ENCODE measurements at regions not wholly inside any gene's neighbourhood (a gene's known extent, or its start where the extent isn't known, plus 50 kb on each side); places are given as distances from the start of the nearest gene placed in this dataset.

GRCh38 chr11:15878756-15879155 is 477.6 kb downstream of the SOX6 start:
- H3K4me3 ChIP-seq (ENCODE audit: low read length) = no peak overlapping the region
- no peak for TF ChIP-seq CTCF (IDR thresholded peaks at IDR 0.05; ENCODE audit: insufficient read depth, low read depth, low read length, missing control alignments)
- DNase-seq (ENCODE audit: low read depth) = no peak

GRCh38 chr11:15880291-15880690 is 476.1 kb downstream of the SOX6 start:
- TF ChIP-seq CTCF (IDR thresholded peaks at IDR 0.05; ENCODE audit: insufficient read depth, low read depth, low read length, missing control alignments) = no peak
- DNase-seq (ENCODE audit: low read depth) = no peak
- H3K4me3 ChIP-seq (ENCODE audit: low read length) = no peak overlapping the region

GRCh38 chr11:15882876-15883454 is 473.4 kb downstream of the SOX6 start:
- no peak for DNase-seq (ENCODE audit: low read depth)
- no peak for TF ChIP-seq CTCF (IDR thresholded peaks at IDR 0.05; ENCODE audit: insufficient read depth, low read depth, low read length, missing control alignments)

GRCh38 chr11:15883455-15883920 is 472.9 kb downstream of the SOX6 start:
- no peak for DNase-seq (ENCODE audit: low read depth)
- H3K4me3 ChIP-seq (ENCODE audit: low read length) = no peak overlapping the region
- no peak for TF ChIP-seq CTCF (IDR thresholded peaks at IDR 0.05; ENCODE audit: insufficient read depth, low read depth, low read length, missing control alignments)

More at GRCh38 chr11:15882876-15883454, 473.4 kb downstream of the SOX6 start:
- H3K4me3 ChIP-seq (ENCODE audit: low read length) = no peak overlapping the region

GRCh38 chr11:15884141-15884540 is 472.2 kb downstream of the SOX6 start:
- DNase-seq (ENCODE audit: low read depth) = no peak
- H3K4me3 ChIP-seq (ENCODE audit: low read length) = no peak overlapping the region
- TF ChIP-seq CTCF (IDR thresholded peaks at IDR 0.05; ENCODE audit: insufficient read depth, low read depth, low read length, missing control alignments) = no peak

GRCh38 chr11:15884777-15885540 is 471.4 kb downstream of the SOX6 start:
- no peak overlapping the region for H3K4me3 ChIP-seq (ENCODE audit: low read length)
- no peak for TF ChIP-seq CTCF (IDR thresholded peaks at IDR 0.05; ENCODE audit: insufficient read depth, low read depth, low read length, missing control alignments)
- no peak for DNase-seq (ENCODE audit: low read depth)

All from epithelial cell of esophagus (primary cell).